OCI-LY7 (cell line): ENCODE measurements at regions not wholly inside any gene's neighbourhood (a gene's known extent, or its start where the extent isn't known, plus 50 kb on each side); places are given as distances from the start of the nearest gene placed in this dataset.

Experiments used
- BruUV-seq: library from RNA; stranded (reverse); fragments of 400-500 nt; replicated peaks from 2 replicates; lab custom pipeline; 2021; lab: Mats Ljungman, UMichigan
- CTCF ChIA-PET: fragments of 300-600 bp; sonication (Branson Sonifier 250); formaldehyde crosslinking; loops from one replicate; lab custom pipeline; 2022; ENCODE audit warnings: antibody characterized with exemption; ENCODE audit not compliant: unreplicated experiment; lab: Charles Lee
- POLR2A ChIA-PET: fragments of 300-600 bp; sonication (Branson Sonifier 250); formaldehyde crosslinking; loops from one replicate; lab custom pipeline; 2022; ENCODE audit warnings: antibody characterized with exemption; lab: Charles Lee
- DNase-seq: peaks from one replicate; pipeline ENCODE4 v3.0.0-alpha.2; 2015; ENCODE audit warnings: low spot score
- H2AFZ ChIP-seq: fragments of 200-600 bp; sonication (generic), shearing (Covaris generic); 2 replicates; pipeline ENCODE4 v1.6.1; 2014; ENCODE audit warnings: mild to moderate bottlenecking, antibody characterized with exemption, low read length, moderate library complexity
- H3K27ac ChIP-seq: fragments of 200-600 bp; sonication (generic); 2 replicates; pipeline ENCODE4 v1.5.1; 2014; ENCODE audit warnings: mixed run types, low read depth, mild to moderate bottlenecking, moderate library complexity, low read length, inconsistent platforms; ENCODE audit not compliant: poor library complexity, severe bottlenecking
- H3K36me3 ChIP-seq: fragments of 200-600 bp; sonication (generic); 2 replicates; pipeline ENCODE4 v1.6.1; 2014; ENCODE audit warnings: mild to moderate bottlenecking, antibody characterized with exemption, low read length, moderate library complexity, mixed read lengths; ENCODE audit not compliant: insufficient read depth
- H3K4me1 ChIP-seq: fragments of 200-600 bp; sonication (generic); 2 replicates; pipeline ENCODE4 v1.5.1; 2014; ENCODE audit warnings: mild to moderate bottlenecking, low read length; ENCODE audit not compliant: insufficient read depth, poor library complexity, severe bottlenecking
- H3K4me2 ChIP-seq: fragments of 200-600 bp; sonication (generic); 2 replicates; pipeline ENCODE4 v1.6.1; 2014; ENCODE audit warnings: mild to moderate bottlenecking, low read length
- H3K4me3 ChIP-seq: fragments of 200-600 bp; sonication (generic); 2 replicates; pipeline ENCODE4 v1.5.1; 2014; ENCODE audit warnings: mild to moderate bottlenecking, low read depth, low read length; ENCODE audit not compliant: poor library complexity, severe bottlenecking
- H3K79me2 ChIP-seq: fragments of 200-600 bp; sonication (generic); 2 replicates; pipeline ENCODE4 v1.6.1; 2016; ENCODE audit warnings: low read depth, mild to moderate bottlenecking, low read length, moderate library complexity, mixed read lengths; ENCODE audit not compliant: insufficient read depth
- H3K9me2 ChIP-seq: fragments of 200-600 bp; sonication (generic); 2 replicates; pipeline ENCODE4 v1.6.1; 2016; ENCODE audit warnings: mild to moderate bottlenecking, low read length, mixed read lengths; ENCODE audit not compliant: insufficient read depth
- H3K9me3 ChIP-seq: fragments of 200-600 bp; sonication (generic); 2 replicates; pipeline ENCODE4 v1.6.1; 2014; ENCODE audit warnings: mild to moderate bottlenecking, mixed run types, low read length, mixed read lengths
- H4K20me1 ChIP-seq: fragments of 200-600 bp; sonication (generic); 2 replicates; pipeline ENCODE4 v1.6.1; 2014; ENCODE audit warnings: mild to moderate bottlenecking, antibody characterized with exemption, low read length, moderate library complexity, mixed read lengths; ENCODE audit not compliant: insufficient read depth
- EZH2phosphoT487 ChIP-seq: fragments of 200-600 bp; sonication (generic); IDR thresholded peaks from 2 replicates; pipeline ENCODE4 v1.6.1; 2018; ENCODE audit warnings: low read depth, borderline replicate concordance, mild to moderate bottlenecking, mixed run types, antibody characterized with exemption, low read length, moderate library complexity, mixed read lengths
- intact Hi-C: fragments of 100-400 bp; cut with micrococcal nuclease; formaldehyde crosslinking; loops from one replicate; pipeline ENCODE4 v1.10.0; 2022; ENCODE audit not compliant: unreplicated experiment
- TF ChIP-seq, protein P1 (sequence below): fragments of 200-600 bp; sonication (generic); conservative IDR thresholded peaks from 2 replicates; pipeline ENCODE4 v1.5.1; 2014; ENCODE audit warnings: mild to moderate bottlenecking, antibody characterized with exemption, low read length, moderate library complexity, mixed read lengths

DNA sequence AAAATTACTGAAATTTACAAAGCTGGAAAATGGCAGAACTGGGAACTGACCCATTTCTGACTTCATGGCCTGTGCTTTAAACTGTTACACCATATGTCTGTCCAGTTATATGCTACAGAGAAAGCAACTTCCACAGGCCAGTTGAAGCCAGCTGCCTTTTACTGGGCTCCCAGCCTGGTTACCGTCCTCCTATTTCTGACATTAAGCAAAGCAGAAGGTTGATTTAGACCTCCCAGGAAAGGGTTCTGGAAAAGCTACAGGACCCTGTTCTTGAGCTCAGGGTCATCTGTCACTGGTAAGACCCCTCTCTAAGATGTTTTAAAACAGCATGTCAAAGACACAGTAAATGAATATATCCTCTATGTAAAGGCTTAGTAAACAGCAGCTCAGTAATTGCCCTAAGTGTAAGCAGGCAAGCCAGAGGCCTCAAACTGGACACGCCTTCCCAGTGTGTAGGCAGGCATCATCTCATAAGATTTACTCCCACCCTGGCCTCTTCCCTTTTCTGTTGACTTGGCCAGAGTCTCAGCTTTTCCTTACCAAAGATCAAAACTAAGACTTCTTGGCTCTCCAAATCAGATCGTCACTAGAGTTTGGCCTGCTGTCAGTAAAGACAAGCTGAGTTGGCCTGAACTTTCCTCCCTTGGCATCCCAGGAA lies 55.4 kb upstream of the RNU6-8 start:
- Histone ChIP-seq H3K9me2 (no peaks in the 10 kb centered on the region), H3K4me1 (peaks cover 6% of the 10 kb centered on the region), H3K9me3 (peaks cover 3% of the 10 kb centered on the region; the same call in 1 of the 2 replicates), H3K4me3 (no peak overlapping the region), H2AFZ (no peak overlapping the region; the same call in 1 of the 2 replicates), H3K27ac (no peak overlapping the region), H3K4me2 (no peak overlapping the region), H3K79me2 (no peaks in the 10 kb centered on the region), H3K36me3 (no peaks in the 10 kb centered on the region), H4K20me1 (no peaks in the 10 kb centered on the region)
- intact Hi-C loops, result no loop called here
- ChIA-PET CTCF (no interaction called here), POLR2A (interaction anchor here (0.8 kb wide), 1 partner anchor 15 kb away, joined by 3 read pairs; no protein-coding TSS in a partner anchor)
- no TSS peak for BruUV-seq
- no peak for TF ChIP-seq EZH2phosphoT487
- TF ChIP-seq, protein P1, sequence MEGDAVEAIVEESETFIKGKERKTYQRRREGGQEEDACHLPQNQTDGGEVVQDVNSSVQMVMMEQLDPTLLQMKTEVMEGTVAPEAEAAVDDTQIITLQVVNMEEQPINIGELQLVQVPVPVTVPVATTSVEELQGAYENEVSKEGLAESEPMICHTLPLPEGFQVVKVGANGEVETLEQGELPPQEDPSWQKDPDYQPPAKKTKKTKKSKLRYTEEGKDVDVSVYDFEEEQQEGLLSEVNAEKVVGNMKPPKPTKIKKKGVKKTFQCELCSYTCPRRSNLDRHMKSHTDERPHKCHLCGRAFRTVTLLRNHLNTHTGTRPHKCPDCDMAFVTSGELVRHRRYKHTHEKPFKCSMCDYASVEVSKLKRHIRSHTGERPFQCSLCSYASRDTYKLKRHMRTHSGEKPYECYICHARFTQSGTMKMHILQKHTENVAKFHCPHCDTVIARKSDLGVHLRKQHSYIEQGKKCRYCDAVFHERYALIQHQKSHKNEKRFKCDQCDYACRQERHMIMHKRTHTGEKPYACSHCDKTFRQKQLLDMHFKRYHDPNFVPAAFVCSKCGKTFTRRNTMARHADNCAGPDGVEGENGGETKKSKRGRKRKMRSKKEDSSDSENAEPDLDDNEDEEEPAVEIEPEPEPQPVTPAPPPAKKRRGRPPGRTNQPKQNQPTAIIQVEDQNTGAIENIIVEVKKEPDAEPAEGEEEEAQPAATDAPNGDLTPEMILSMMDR, result no peak
- DNase-seq, result no peak

DNA sequence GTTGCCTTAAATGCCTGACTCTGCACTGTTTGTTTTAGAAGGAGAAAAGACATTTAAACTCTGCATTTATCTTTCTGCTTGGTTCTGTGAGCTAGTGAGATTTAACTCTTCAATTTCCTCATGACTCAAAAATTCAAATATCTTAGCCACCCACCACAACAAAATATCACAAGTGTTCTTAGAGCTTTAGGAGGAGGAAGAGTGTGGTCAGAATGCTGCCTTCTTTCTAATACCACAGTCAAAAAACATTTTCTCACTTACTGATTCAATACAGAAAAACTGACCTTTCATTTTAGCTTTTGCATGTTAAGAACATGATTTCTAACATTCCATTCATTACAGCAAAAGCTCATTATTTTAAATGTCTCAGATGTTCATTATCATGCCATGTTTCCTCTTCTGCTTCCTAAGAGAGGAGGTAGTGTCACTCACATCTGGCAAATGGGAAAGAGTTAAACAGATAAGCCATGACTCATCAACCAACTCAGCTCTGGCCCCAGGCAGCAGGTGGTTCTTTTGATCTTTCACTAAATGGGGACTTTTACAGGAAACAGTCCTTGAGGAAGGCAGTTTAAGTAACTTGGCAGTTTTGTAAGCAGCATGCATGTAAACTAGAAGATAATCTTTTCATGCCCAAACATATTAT lies 56.4 kb upstream of the RNU6-8 start:
- H3K4me1 ChIP-seq, result peaks cover 6% of the 10 kb centered on the region
- no peak overlapping the region for H3K27ac ChIP-seq
- no peaks in the 10 kb centered on the region for H3K36me3 ChIP-seq
- no peak overlapping the region for H3K4me2 ChIP-seq
- H3K9me3 ChIP-seq, result peaks cover 7% of the 10 kb centered on the region; the same call in 1 of the 2 replicates
- ChIA-PET POLR2A (interaction anchor here (0.6 to 0.8 kb wide), 3 partner anchors 14 to 626 kb away, joined by 3 read pairs; partner anchors contain the start of gene ARHGAP5), CTCF (no interaction called here)
- no peaks in the 10 kb centered on the region for H3K79me2 ChIP-seq
- intact Hi-C loops, result no loop called here
- no peak for DNase-seq
- TF ChIP-seq, protein P1, result no peak
- no peak for TF ChIP-seq EZH2phosphoT487
- peak overlapping the region; percentile 1; the same call in 1 of the 2 replicates for H2AFZ ChIP-seq
- no peaks in the 10 kb centered on the region for H4K20me1 ChIP-seq
- no peak overlapping the region for H3K4me3 ChIP-seq
- BruUV-seq, result no TSS peak
- H3K9me2 ChIP-seq, result no peaks in the 10 kb centered on the region
